ENCODE measurements at regions not wholly inside any gene's neighbourhood (a gene's known extent, or its start where the extent isn't known, plus 50 kb on each side); places are given as distances from the start of the nearest gene placed in this dataset.
"Not testable (repeated sequence)": the region's sequence is repeated elsewhere in the genome, so short reads cannot be mapped to it uniquely, and the experiment has no call there.

GRCh38 chr6:144476286-144476685, 191.2 kb downstream of the UTRN start:
- no peak for DNase-seq (ENCODE audit: low read depth)

GRCh38 chr6:144477396-144477795, 192.3 kb downstream of the UTRN start:
- DNase-seq (ENCODE audit: low read depth), result no peak

- no peak for DNase-seq (ENCODE audit: low read depth)
These were observed 192.7 kb downstream of the UTRN start for GRCh38 chr6:144477856-144478255.

- DNase-seq (ENCODE audit: low read depth), result no peak
These were observed 193.3 kb downstream of the UTRN start for GRCh38 chr6:144478483-144478882.

GRCh38 chr6:144479991-144480390, 194.9 kb downstream of the UTRN start:
- no peak for DNase-seq (ENCODE audit: low read depth)

- no peak for DNase-seq (ENCODE audit: low read depth)
These were observed 195.3 kb downstream of the UTRN start for GRCh38 chr6:144480473-144480872.

- DNase-seq (ENCODE audit: low read depth), result no peak
These were observed 196.4 kb downstream of the UTRN start for GRCh38 chr6:144481527-144481926.

GRCh38 chr6:144482142-144482541, 197.0 kb downstream of the UTRN start:
- peak; percentile 86 for DNase-seq (ENCODE audit: low read depth)

- peak; percentile 12 for DNase-seq (ENCODE audit: low read depth)
These were observed 200.4 kb downstream of the UTRN start for GRCh38 chr6:144485531-144485930.

GRCh38 chr6:144488590-144488989, 203.5 kb downstream of the UTRN start:
- no peak for DNase-seq (ENCODE audit: low read depth)

GRCh38 chr6:144493035-144493910, 208.1 kb downstream of the UTRN start:
- DNase-seq (ENCODE audit: low read depth), result peak; percentile 73

- not testable (repeated sequence) for DNase-seq (ENCODE audit: low read depth)
These were observed 209.9 kb downstream of the UTRN start for GRCh38 chr6:144495076-144495475.

GRCh38 chr6:144497650-144498049, 212.5 kb downstream of the UTRN start:
- DNase-seq (ENCODE audit: low read depth), result peak; percentile 45

- no peak for DNase-seq (ENCODE audit: low read depth)
These were observed 215.8 kb downstream of the UTRN start for GRCh38 chr6:144500892-144501291.

GRCh38 chr6:144505214-144505613, 220.1 kb downstream of the UTRN start:
- DNase-seq (ENCODE audit: low read depth), result not testable (repeated sequence)

- not testable (repeated sequence) for DNase-seq (ENCODE audit: low read depth)
These were observed 220.9 kb downstream of the UTRN start for GRCh38 chr6:144506051-144506450.

GRCh38 chr6:144507772-144508312, 222.7 kb downstream of the UTRN start:
- DNase-seq (ENCODE audit: low read depth), result not testable (repeated sequence)

- DNase-seq (ENCODE audit: low read depth), result no peak
These were observed 225.7 kb downstream of the UTRN start for GRCh38 chr6:144510859-144511258.

GRCh38 chr6:144515761-144516160, 230.6 kb downstream of the UTRN start:
- DNase-seq (ENCODE audit: low read depth), result peak; percentile 9

- DNase-seq (ENCODE audit: low read depth), result no peak
These were observed 234.3 kb downstream of the UTRN start for GRCh38 chr6:144519426-144519825.

GRCh38 chr6:144528743-144529425, 243.7 kb downstream of the UTRN start:
- peak; percentile 72 for DNase-seq (ENCODE audit: low read depth)

- DNase-seq (ENCODE audit: low read depth), result no peak
These were observed 245.0 kb downstream of the UTRN start for GRCh38 chr6:144530118-144530517.

GRCh38 chr6:144532238-144532637, 247.1 kb downstream of the UTRN start:
- DNase-seq (ENCODE audit: low read depth), result not testable (repeated sequence)

Data from M059J (cell line).